CD14-positive monocyte (primary cell): ENCODE measurements at regions not wholly inside any gene's neighbourhood (a gene's known extent, or its start where the extent isn't known, plus 50 kb on each side); places are given as distances from the start of the nearest gene placed in this dataset.
"Not testable (repeated sequence)": the region's sequence is repeated elsewhere in the genome, so short reads cannot be mapped to it uniquely, and the experiment has no call there.

ENCODE experiments used
- DNase-seq, 3 donors: peaks; one replicate each; pipeline ENCODE4 v3.0.0-alpha.2; 2011 to 2022
- H2AFZ ChIP-seq: 2 replicates; pipeline ENCODE4 v1.6.0; 2012; ENCODE audit warnings: mild to moderate bottlenecking, low read depth, low read length, inconsistent platforms; ENCODE audit not compliant: insufficient read depth, poor library complexity, severe bottlenecking
- H3K27ac ChIP-seq, 2 donors: 1 replicate in 1 of 2; 2 replicates in 1 of 2; pipeline ENCODE4 v1.5.1; 2012 to 2013; ENCODE audit warnings: low read length in 2 of 2, control low read depth in 1 of 2, inconsistent platforms in 1 of 2, low read depth in 1 of 2, mild to moderate bottlenecking in 1 of 2
- H3K27me3 ChIP-seq, 2 donors: one replicate each; pipeline versions ENCODE4 v1.6.0 to v1.6.1; 2011 to 2013; ENCODE audit warnings: low read length in 2 of 2; ENCODE audit not compliant: control insufficient read depth in 2 of 2, insufficient read depth in 2 of 2
- H3K36me3 ChIP-seq, 2 donors: replicated peaks in 1 of 2; 1 replicate in 1 of 2; 2 replicates in 1 of 2; pipeline versions ENCODE4 v1.5.1 to v1.6.1; 2012 to 2013; ENCODE audit warnings: low read length in 2 of 2, control low read depth in 1 of 2, inconsistent platforms in 1 of 2, mild to moderate bottlenecking in 1 of 2; ENCODE audit not compliant: insufficient read depth in 2 of 2, control insufficient read depth in 1 of 2
- H3K4me1 ChIP-seq, 2 donors: 1 replicate in 1 of 2; 2 replicates in 1 of 2; pipeline versions ENCODE4 v1.5.1 to v1.6.1; 2012 to 2013; ENCODE audit warnings: low read length in 2 of 2, control low read depth in 1 of 2, inconsistent platforms in 1 of 2, mild to moderate bottlenecking in 1 of 2, moderate library complexity in 1 of 2; ENCODE audit not compliant: insufficient read depth in 2 of 2, control insufficient read depth in 1 of 2
- H3K4me2 ChIP-seq: replicated peaks from 2 replicates; pipeline ENCODE3; 2012; ENCODE audit warnings: low read length, moderate library complexity, mild to moderate bottlenecking; ENCODE audit not compliant: poor library complexity, severe bottlenecking; ENCODE audit errors: extremely low read depth
- H3K4me3 ChIP-seq, 3 experiments: fragments of 200-600 bp in 1 of 3; sonication (generic) in 1 of 3; replicated peaks in 1 of 3; 1 replicate in 2 of 3; 2 replicates in 1 of 3; pipeline ENCODE4 v1.5.1; 2011 to 2013; ENCODE audit warnings: low read length in 3 of 3, mild to moderate bottlenecking in 3 of 3, control low read depth in 2 of 3, low read depth in 2 of 3, inconsistent platforms in 1 of 3, moderate library complexity in 1 of 3
- H3K79me2 ChIP-seq: 2 replicates; pipeline ENCODE4 v1.6.0; 2012; ENCODE audit warnings: mild to moderate bottlenecking, control low read depth, inconsistent platforms, low read length, moderate library complexity; ENCODE audit not compliant: insufficient read depth
- H3K9ac ChIP-seq: 2 replicates; pipeline ENCODE4 v1.6.0; 2017; ENCODE audit warnings: low read length, mild to moderate bottlenecking; ENCODE audit not compliant: insufficient read depth, poor library complexity, severe bottlenecking
- H3K9me3 ChIP-seq, 2 donors: replicated peaks in 1 of 2; 1 replicate in 1 of 2; 2 replicates in 1 of 2; pipeline versions ENCODE4 v1.5.1 to v1.6.1; 2012 to 2013; ENCODE audit warnings: low read length in 2 of 2, control low read depth in 1 of 2; ENCODE audit not compliant: control insufficient read depth in 1 of 2, insufficient read depth in 1 of 2
- H4K20me1 ChIP-seq: 2 replicates; pipeline ENCODE4 v1.6.0; 2012; ENCODE audit warnings: mild to moderate bottlenecking, low read length, control low read depth, moderate library complexity; ENCODE audit not compliant: insufficient read depth
- H3K27ac Mint-ChIP-seq, 7 donors: one replicate each; pipeline ENCODE4 v1.8.0; 2020; ENCODE audit warnings: mild to moderate bottlenecking in 7 of 7, mixed read lengths in 7 of 7, moderate library complexity in 6 of 7, inconsistent platforms in 2 of 7
- H3K27me3 Mint-ChIP-seq, 3 donors: one replicate each; pipeline ENCODE4 v1.8.0; 2021 to 2022; ENCODE audit warnings: low read depth in 3 of 3, mild to moderate bottlenecking in 3 of 3, mixed read lengths in 3 of 3, moderate library complexity in 3 of 3, inconsistent platforms in 1 of 3
- H3K36me3 Mint-ChIP-seq, 2 donors: one replicate each; pipeline ENCODE4 v1.8.0; 2020; ENCODE audit warnings: mixed read lengths in 2 of 2, inconsistent platforms in 1 of 2, mild to moderate bottlenecking in 1 of 2
- H3K4me1 Mint-ChIP-seq: one replicate; pipeline ENCODE4 v1.8.0; 2020; ENCODE audit warnings: mild to moderate bottlenecking, mixed read lengths
- H3K4me3 Mint-ChIP-seq, 2 donors: one replicate each; pipeline ENCODE4 v1.8.0; 2020; ENCODE audit warnings: mild to moderate bottlenecking in 2 of 2, mixed read lengths in 2 of 2, moderate library complexity in 1 of 2
- H3K9me3 Mint-ChIP-seq, 7 donors: one replicate each; pipeline ENCODE4 v1.8.0; 2020 to 2022; ENCODE audit warnings: mixed read lengths in 7 of 7, mild to moderate bottlenecking in 6 of 7, moderate library complexity in 6 of 7, inconsistent platforms in 2 of 7
- WGBS: methylation state at CpG from one replicate; pipeline ENCODE4 v1.1.5; 2013; ENCODE audit warnings: missing lambda C conversion rate; ENCODE audit not compliant: insufficient coverage; 5-methylcytosine and 5-hydroxymethylcytosine counted together
- intact Hi-C, 2 donors: fragments of 100-400 bp; cut with micrococcal nuclease; formaldehyde crosslinking; loops; one replicate each; pipeline versions ENCODE4 v1.15.0 to v1.15.1; 2023
- TF ChIP-seq, protein P1 (sequence below): fragments of 200-600 bp; IDR thresholded peaks from one replicate; pipeline ENCODE4 v1.8.0; 2022; ENCODE audit warnings: antibody characterized with exemption, mild to moderate bottlenecking

DNA sequence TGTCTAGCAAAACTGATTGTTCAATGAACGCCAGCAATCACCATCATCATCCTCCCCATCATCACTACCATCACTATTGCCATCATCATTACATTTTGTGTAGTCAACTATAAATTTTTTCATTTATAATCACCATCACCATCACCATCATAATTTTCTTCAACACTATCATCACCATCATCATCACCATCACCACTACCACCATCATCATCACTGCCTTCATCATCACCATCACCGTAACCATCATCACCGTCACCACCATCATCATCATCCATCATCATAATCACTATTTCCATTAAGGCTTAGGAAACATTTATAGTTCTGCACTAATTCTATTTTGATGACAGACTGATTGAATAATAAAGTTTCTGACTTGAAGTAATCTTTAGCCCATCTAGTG lies 434.8 kb upstream of the TMEM132C start:
- WGBS, result 92% methylated on average over 2 of the region's 3 CpGs
- intact Hi-C loops, result no loop called here

DNA sequence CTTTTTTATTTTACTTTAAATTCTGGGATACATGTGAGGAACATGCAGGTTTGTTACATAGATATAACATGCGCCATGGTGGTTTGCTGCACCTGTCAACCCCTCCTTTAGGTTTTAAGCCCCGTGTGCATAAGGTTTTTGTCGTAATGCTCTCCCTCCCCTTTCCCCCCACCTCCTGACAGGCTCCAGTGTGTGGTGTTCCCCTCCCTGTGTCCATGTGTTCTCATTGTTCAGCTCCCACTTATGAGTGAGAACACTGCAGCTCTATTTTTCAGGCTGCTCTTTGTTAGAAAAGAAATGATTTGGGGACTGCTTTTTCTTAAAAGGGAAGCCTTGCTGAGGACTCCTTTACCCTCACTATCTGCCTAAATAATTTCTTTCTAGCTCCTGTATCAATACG lies 430.2 kb upstream of the TMEM132C start:
- H3K27me3 ChIP-seq, H3K4me1 ChIP-seq, H3K36me3 Mint-ChIP-seq, H3K4me1 Mint-ChIP-seq, H3K36me3 ChIP-seq, H3K4me3 Mint-ChIP-seq, H3K4me3 ChIP-seq, DNase-seq, H3K9ac ChIP-seq, H2AFZ ChIP-seq, H3K9me3 ChIP-seq, H3K27ac ChIP-seq, H3K79me2 ChIP-seq, H4K20me1 ChIP-seq, H3K4me2 ChIP-seq, H3K9me3 Mint-ChIP-seq, H3K27me3 Mint-ChIP-seq, H3K27ac Mint-ChIP-seq, intact Hi-C loops: not testable (repeated sequence)
- WGBS, result 82% methylated on average over 3 of the region's 4 CpGs

More for the DNA sequence above, 434.8 kb upstream of the TMEM132C start:
- Mint-ChIP-seq H3K4me3 (no peak overlapping the region), H3K9me3 (peaks cover 0 to 12% (median 0%) of the 10 kb centered on the region in 7 donors), H3K27ac (no peak overlapping the region), H3K36me3 (no peaks in the 10 kb centered on the region), H3K4me1 (no peaks in the 10 kb centered on the region), H3K27me3 (peaks cover 0 to 7% (median 0%) of the 10 kb centered on the region in 3 donors)
- no peak overlapping the region for H3K4me2 ChIP-seq
- H2AFZ ChIP-seq, result no peak overlapping the region
- peaks cover 0 to 8% of the 10 kb centered on the region in 2 donors for H3K9me3 ChIP-seq
- no peaks in the 10 kb centered on the region for H3K4me1 ChIP-seq
- H4K20me1 ChIP-seq, result no peaks in the 10 kb centered on the region
- no peak overlapping the region for H3K9ac ChIP-seq
- TF ChIP-seq, protein P1, sequence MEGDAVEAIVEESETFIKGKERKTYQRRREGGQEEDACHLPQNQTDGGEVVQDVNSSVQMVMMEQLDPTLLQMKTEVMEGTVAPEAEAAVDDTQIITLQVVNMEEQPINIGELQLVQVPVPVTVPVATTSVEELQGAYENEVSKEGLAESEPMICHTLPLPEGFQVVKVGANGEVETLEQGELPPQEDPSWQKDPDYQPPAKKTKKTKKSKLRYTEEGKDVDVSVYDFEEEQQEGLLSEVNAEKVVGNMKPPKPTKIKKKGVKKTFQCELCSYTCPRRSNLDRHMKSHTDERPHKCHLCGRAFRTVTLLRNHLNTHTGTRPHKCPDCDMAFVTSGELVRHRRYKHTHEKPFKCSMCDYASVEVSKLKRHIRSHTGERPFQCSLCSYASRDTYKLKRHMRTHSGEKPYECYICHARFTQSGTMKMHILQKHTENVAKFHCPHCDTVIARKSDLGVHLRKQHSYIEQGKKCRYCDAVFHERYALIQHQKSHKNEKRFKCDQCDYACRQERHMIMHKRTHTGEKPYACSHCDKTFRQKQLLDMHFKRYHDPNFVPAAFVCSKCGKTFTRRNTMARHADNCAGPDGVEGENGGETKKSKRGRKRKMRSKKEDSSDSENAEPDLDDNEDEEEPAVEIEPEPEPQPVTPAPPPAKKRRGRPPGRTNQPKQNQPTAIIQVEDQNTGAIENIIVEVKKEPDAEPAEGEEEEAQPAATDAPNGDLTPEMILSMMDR, result no peak
- H3K27ac ChIP-seq, result no peak overlapping the region
- H3K27me3 ChIP-seq, result no peaks in the 10 kb centered on the region
- H3K4me3 ChIP-seq, result no peak overlapping the region
- no peaks in the 10 kb centered on the region for H3K79me2 ChIP-seq
- DNase-seq, result no peak
- H3K36me3 ChIP-seq, result no peaks in the 10 kb centered on the region
